A172 (cell line): ENCODE measurements at regions not wholly inside any gene's neighbourhood (a gene's known extent, or its start where the extent isn't known, plus 50 kb on each side); places are given as distances from the start of the nearest gene placed in this dataset.

Experiments used
- DNase-seq: peaks from one replicate; pipeline ENCODE4 v3.0.0-alpha.2; 2015; ENCODE audit warnings: low spot score

GRCh38 chr17:79349506-79350400, 261.1 kb downstream of the RBFOX3 start:
- DNase-seq = no peak

- DNase-seq = no peak
Measured at GRCh38 chr17:79342376-79342775, 267.8 kb downstream of the ENGASE start.

- no peak for DNase-seq
Measured at GRCh38 chr17:79341816-79342215, 267.2 kb downstream of the ENGASE start.

- DNase-seq = no peak
Measured at GRCh38 chr17:79341222-79341780, 266.7 kb downstream of the ENGASE start.

- no peak for DNase-seq
Measured at GRCh38 chr17:79340333-79341221, 266.0 kb downstream of the ENGASE start.

GRCh38 chr17:79339321-79339720, 264.7 kb downstream of the ENGASE start:
- DNase-seq = no peak

- DNase-seq = peak; percentile 33
Measured at GRCh38 chr17:79338604-79339003, 264.0 kb downstream of the ENGASE start.

GRCh38 chr17:79338152-79338551, 263.5 kb downstream of the ENGASE start:
- peak; percentile 6 for DNase-seq

GRCh38 chr17:79337053-79337452, 262.4 kb downstream of the ENGASE start:
- no peak for DNase-seq

- no peak for DNase-seq
Measured at GRCh38 chr17:79335456-79335855, 260.8 kb downstream of the ENGASE start.

GRCh38 chr17:79332011-79332554, 257.5 kb downstream of the ENGASE start:
- DNase-seq = no peak

GRCh38 chr17:79331492-79331891, 256.9 kb downstream of the ENGASE start:
- DNase-seq = no peak

GRCh38 chr17:79330696-79331095, 256.1 kb downstream of the ENGASE start:
- no peak for DNase-seq

- DNase-seq = no peak
Measured at GRCh38 chr17:79330229-79330628, 255.6 kb downstream of the ENGASE start.

- DNase-seq = no peak
Measured at GRCh38 chr17:79326814-79327213, 252.2 kb downstream of the ENGASE start.

GRCh38 chr17:79325709-79326430, 251.2 kb downstream of the ENGASE start:
- peak; percentile 23 for DNase-seq

GRCh38 chr17:79324194-79324593, 249.6 kb downstream of the ENGASE start:
- DNase-seq = no peak

GRCh38 chr17:79323566-79323965, 248.9 kb downstream of the ENGASE start:
- no peak for DNase-seq

GRCh38 chr17:79322211-79323123, 247.8 kb downstream of the ENGASE start:
- no peak for DNase-seq

- no peak for DNase-seq
Measured at GRCh38 chr17:79320331-79320730, 245.7 kb downstream of the ENGASE start.
